ENCODE measurements at regions not wholly inside any gene's neighbourhood (a gene's known extent, or its start where the extent isn't known, plus 50 kb on each side); places are given as distances from the start of the nearest gene placed in this dataset.
"Not testable (repeated sequence)": the region's sequence is repeated elsewhere in the genome, so short reads cannot be mapped to it uniquely, and the experiment has no call there.

- Histone ChIP-seq H3K36me3 (ENCODE audit: control insufficient read depth, insufficient read depth, low read length) (no peaks in the 10 kb centered on the region), H3K4me3 (ENCODE audit: low read depth, low read length) (no peak overlapping the region), H3K27me3 (ENCODE audit: control insufficient read depth, insufficient read depth, low read length) (no peaks in the 10 kb centered on the region), H3K9ac (ENCODE audit: low read depth, low read length) (no peak overlapping the region), H3K9me3 (ENCODE audit: control insufficient read depth, insufficient read depth, low read length) (no peaks in the 10 kb centered on the region), H3K4me1 (ENCODE audit: control insufficient read depth, insufficient read depth, low read length) (no peaks in the 10 kb centered on the region)
Observed at GRCh38 chr2:51778806-51779205, 746.9 kb upstream of the NRXN1 start.

GRCh38 chr2:51774606-51775005 lies 742.7 kb upstream of the NRXN1 start:
- H3K9me3 ChIP-seq (ENCODE audit: control insufficient read depth, insufficient read depth, low read length); H3K36me3 ChIP-seq (ENCODE audit: control insufficient read depth, insufficient read depth, low read length); H3K4me3 ChIP-seq (ENCODE audit: low read depth, low read length); H3K9ac ChIP-seq (ENCODE audit: low read depth, low read length); H3K4me1 ChIP-seq (ENCODE audit: control insufficient read depth, insufficient read depth, low read length); H3K27me3 ChIP-seq (ENCODE audit: control insufficient read depth, insufficient read depth, low read length): not testable (repeated sequence)

GRCh38 chr2:51760441-51760840 lies 728.5 kb upstream of the NRXN1 start:
- Histone ChIP-seq H3K4me3 (ENCODE audit: low read depth, low read length) (no peak overlapping the region), H3K9ac (ENCODE audit: low read depth, low read length) (no peak overlapping the region), H3K4me1 (ENCODE audit: control insufficient read depth, insufficient read depth, low read length) (no peaks in the 10 kb centered on the region), H3K36me3 (ENCODE audit: control insufficient read depth, insufficient read depth, low read length) (no peaks in the 10 kb centered on the region), H3K27me3 (ENCODE audit: control insufficient read depth, insufficient read depth, low read length) (no peaks in the 10 kb centered on the region), H3K9me3 (ENCODE audit: control insufficient read depth, insufficient read depth, low read length) (no peaks in the 10 kb centered on the region)

- Histone ChIP-seq H3K4me3 (ENCODE audit: low read depth, low read length) (no peak overlapping the region), H3K27me3 (ENCODE audit: control insufficient read depth, insufficient read depth, low read length) (no peaks in the 10 kb centered on the region), H3K9ac (ENCODE audit: low read depth, low read length) (no peak overlapping the region), H3K36me3 (ENCODE audit: control insufficient read depth, insufficient read depth, low read length) (no peaks in the 10 kb centered on the region), H3K9me3 (ENCODE audit: control insufficient read depth, insufficient read depth, low read length) (no peaks in the 10 kb centered on the region), H3K4me1 (ENCODE audit: control insufficient read depth, insufficient read depth, low read length) (no peaks in the 10 kb centered on the region)
Observed at GRCh38 chr2:51758081-51758480, 726.1 kb upstream of the NRXN1 start.

- no peaks in the 10 kb centered on the region for H3K4me1 ChIP-seq (ENCODE audit: control insufficient read depth, insufficient read depth, low read length)
- no peaks in the 10 kb centered on the region for H3K27me3 ChIP-seq (ENCODE audit: control insufficient read depth, insufficient read depth, low read length)
- H3K36me3 ChIP-seq (ENCODE audit: control insufficient read depth, insufficient read depth, low read length): no peaks in the 10 kb centered on the region
- H3K9ac ChIP-seq (ENCODE audit: low read depth, low read length): no peak overlapping the region
- H3K9me3 ChIP-seq (ENCODE audit: control insufficient read depth, insufficient read depth, low read length): no peaks in the 10 kb centered on the region
- no peak overlapping the region for H3K4me3 ChIP-seq (ENCODE audit: low read depth, low read length)
Observed at GRCh38 chr2:51734115-51734514, 702.2 kb upstream of the NRXN1 start.

- H3K4me3 ChIP-seq (ENCODE audit: low read depth, low read length): no peak overlapping the region
- H3K9me3 ChIP-seq (ENCODE audit: control insufficient read depth, insufficient read depth, low read length): no peaks in the 10 kb centered on the region
- H3K4me1 ChIP-seq (ENCODE audit: control insufficient read depth, insufficient read depth, low read length): no peaks in the 10 kb centered on the region
- H3K36me3 ChIP-seq (ENCODE audit: control insufficient read depth, insufficient read depth, low read length): no peaks in the 10 kb centered on the region
- no peak overlapping the region for H3K9ac ChIP-seq (ENCODE audit: low read depth, low read length)
- no peaks in the 10 kb centered on the region for H3K27me3 ChIP-seq (ENCODE audit: control insufficient read depth, insufficient read depth, low read length)
Observed at GRCh38 chr2:51723691-51724090, 691.8 kb upstream of the NRXN1 start.

GRCh38 chr2:51722311-51722710 lies 690.4 kb upstream of the NRXN1 start:
- Histone ChIP-seq H3K9ac (ENCODE audit: low read depth, low read length) (no peak overlapping the region), H3K4me1 (ENCODE audit: control insufficient read depth, insufficient read depth, low read length) (no peaks in the 10 kb centered on the region), H3K27me3 (ENCODE audit: control insufficient read depth, insufficient read depth, low read length) (no peaks in the 10 kb centered on the region), H3K4me3 (ENCODE audit: low read depth, low read length) (no peak overlapping the region), H3K36me3 (ENCODE audit: control insufficient read depth, insufficient read depth, low read length) (no peaks in the 10 kb centered on the region), H3K9me3 (ENCODE audit: control insufficient read depth, insufficient read depth, low read length) (no peaks in the 10 kb centered on the region)

- Histone ChIP-seq H3K36me3 (ENCODE audit: control insufficient read depth, insufficient read depth, low read length) (no peaks in the 10 kb centered on the region), H3K9me3 (ENCODE audit: control insufficient read depth, insufficient read depth, low read length) (no peaks in the 10 kb centered on the region), H3K27me3 (ENCODE audit: control insufficient read depth, insufficient read depth, low read length) (no peaks in the 10 kb centered on the region), H3K4me1 (ENCODE audit: control insufficient read depth, insufficient read depth, low read length) (no peaks in the 10 kb centered on the region), H3K9ac (ENCODE audit: low read depth, low read length) (no peak overlapping the region), H3K4me3 (ENCODE audit: low read depth, low read length) (no peak overlapping the region)
Observed at GRCh38 chr2:51720826-51721225, 688.9 kb upstream of the NRXN1 start.

- H3K27me3 ChIP-seq (ENCODE audit: control insufficient read depth, insufficient read depth, low read length): no peaks in the 10 kb centered on the region
- H3K4me1 ChIP-seq (ENCODE audit: control insufficient read depth, insufficient read depth, low read length): no peaks in the 10 kb centered on the region
- H3K4me3 ChIP-seq (ENCODE audit: low read depth, low read length): no peak overlapping the region
- no peaks in the 10 kb centered on the region for H3K9me3 ChIP-seq (ENCODE audit: control insufficient read depth, insufficient read depth, low read length)
- no peaks in the 10 kb centered on the region for H3K36me3 ChIP-seq (ENCODE audit: control insufficient read depth, insufficient read depth, low read length)
- H3K9ac ChIP-seq (ENCODE audit: low read depth, low read length): no peak overlapping the region
Observed at GRCh38 chr2:51718881-51719280, 686.9 kb upstream of the NRXN1 start.

- Histone ChIP-seq H3K4me3 (ENCODE audit: low read depth, low read length) (no peak overlapping the region), H3K36me3 (ENCODE audit: control insufficient read depth, insufficient read depth, low read length) (no peaks in the 10 kb centered on the region), H3K9me3 (ENCODE audit: control insufficient read depth, insufficient read depth, low read length) (no peaks in the 10 kb centered on the region), H3K4me1 (ENCODE audit: control insufficient read depth, insufficient read depth, low read length) (no peaks in the 10 kb centered on the region), H3K27me3 (ENCODE audit: control insufficient read depth, insufficient read depth, low read length) (no peaks in the 10 kb centered on the region), H3K9ac (ENCODE audit: low read depth, low read length) (no peak overlapping the region)
Observed at GRCh38 chr2:51717312-51717711, 685.4 kb upstream of the NRXN1 start.

- no peaks in the 10 kb centered on the region for H3K9me3 ChIP-seq (ENCODE audit: control insufficient read depth, insufficient read depth, low read length)
- no peak overlapping the region for H3K9ac ChIP-seq (ENCODE audit: low read depth, low read length)
- H3K27me3 ChIP-seq (ENCODE audit: control insufficient read depth, insufficient read depth, low read length): no peaks in the 10 kb centered on the region
- H3K36me3 ChIP-seq (ENCODE audit: control insufficient read depth, insufficient read depth, low read length): no peaks in the 10 kb centered on the region
- no peak overlapping the region for H3K4me3 ChIP-seq (ENCODE audit: low read depth, low read length)
- no peaks in the 10 kb centered on the region for H3K4me1 ChIP-seq (ENCODE audit: control insufficient read depth, insufficient read depth, low read length)
Observed at GRCh38 chr2:51711766-51712165, 679.8 kb upstream of the NRXN1 start.

GRCh38 chr2:51710222-51710621 lies 678.3 kb upstream of the NRXN1 start:
- Histone ChIP-seq H3K36me3 (ENCODE audit: control insufficient read depth, insufficient read depth, low read length) (no peaks in the 10 kb centered on the region), H3K9me3 (ENCODE audit: control insufficient read depth, insufficient read depth, low read length) (no peaks in the 10 kb centered on the region), H3K4me3 (ENCODE audit: low read depth, low read length) (no peak overlapping the region), H3K27me3 (ENCODE audit: control insufficient read depth, insufficient read depth, low read length) (no peaks in the 10 kb centered on the region), H3K4me1 (ENCODE audit: control insufficient read depth, insufficient read depth, low read length) (no peaks in the 10 kb centered on the region), H3K9ac (ENCODE audit: low read depth, low read length) (no peak overlapping the region)

- Histone ChIP-seq H3K9me3 (ENCODE audit: control insufficient read depth, insufficient read depth, low read length) (no peaks in the 10 kb centered on the region), H3K4me1 (ENCODE audit: control insufficient read depth, insufficient read depth, low read length) (no peaks in the 10 kb centered on the region), H3K9ac (ENCODE audit: low read depth, low read length) (no peak overlapping the region), H3K4me3 (ENCODE audit: low read depth, low read length) (no peak overlapping the region), H3K27me3 (ENCODE audit: control insufficient read depth, insufficient read depth, low read length) (no peaks in the 10 kb centered on the region), H3K36me3 (ENCODE audit: control insufficient read depth, insufficient read depth, low read length) (no peaks in the 10 kb centered on the region)
Observed at GRCh38 chr2:51707625-51708024, 675.7 kb upstream of the NRXN1 start.
